ENCODE measurements at regions not wholly inside any gene's neighbourhood (a gene's known extent, or its start where the extent isn't known, plus 50 kb on each side); places are given as distances from the start of the nearest gene placed in this dataset.

GRCh38 chr2:236883819-236884218 lies 201.9 kb upstream of the COPS8 start:
- Histone ChIP-seq H3K4me3 (ENCODE audit: insufficient read length, low read depth) (no peak overlapping the region), H3K9ac (ENCODE audit: insufficient read length, low read depth) (no peak overlapping the region), H3K27me3 (ENCODE audit: insufficient read depth, insufficient read length) (no peaks in the 10 kb centered on the region), H3K9me3 (ENCODE audit: insufficient read depth, low read length) (peaks cover 13% of the 10 kb centered on the region), H3K4me1 (ENCODE audit: insufficient read depth, insufficient read length) (no peaks in the 10 kb centered on the region), H3K36me3 (ENCODE audit: insufficient read depth, insufficient read length, low read length) (no peaks in the 10 kb centered on the region)
- DNase-seq (ENCODE audit: low read depth, low spot score): no peak
- no peak for TF ChIP-seq ZNF274 (IDR thresholded peaks at IDR 0.05; ENCODE audit: low read depth, low read length)
- TF ChIP-seq YY1 (IDR thresholded peaks at IDR 0.05; ENCODE audit: insufficient read depth, insufficient read length): no peak
- TF ChIP-seq SUZ12 (IDR thresholded peaks at IDR 0.05; ENCODE audit: extremely low read depth, insufficient read depth, insufficient read length): no peak

GRCh38 chr2:236884569-236885175 lies 201.0 kb upstream of the COPS8 start:
- TF ChIP-seq YY1 (IDR thresholded peaks at IDR 0.05; ENCODE audit: insufficient read depth, insufficient read length): no peak
- TF ChIP-seq ZNF274 (IDR thresholded peaks at IDR 0.05; ENCODE audit: low read depth, low read length): no peak
- no peak for TF ChIP-seq SUZ12 (IDR thresholded peaks at IDR 0.05; ENCODE audit: extremely low read depth, insufficient read depth, insufficient read length)
- Histone ChIP-seq H3K4me1 (ENCODE audit: insufficient read depth, insufficient read length) (no peaks in the 10 kb centered on the region), H3K9me3 (ENCODE audit: insufficient read depth, low read length) (peaks cover 13% of the 10 kb centered on the region), H3K27me3 (ENCODE audit: insufficient read depth, insufficient read length) (no peaks in the 10 kb centered on the region), H3K36me3 (ENCODE audit: insufficient read depth, insufficient read length, low read length) (no peaks in the 10 kb centered on the region), H3K4me3 (ENCODE audit: insufficient read length, low read depth) (no peak overlapping the region), H3K9ac (ENCODE audit: insufficient read length, low read depth) (no peak overlapping the region)
- no peak for DNase-seq (ENCODE audit: low read depth, low spot score)

GRCh38 chr2:236886456-236886855 lies 199.2 kb upstream of the COPS8 start:
- Histone ChIP-seq H3K36me3 (ENCODE audit: insufficient read depth, insufficient read length, low read length) (no peaks in the 10 kb centered on the region), H3K27me3 (ENCODE audit: insufficient read depth, insufficient read length) (no peaks in the 10 kb centered on the region), H3K9me3 (ENCODE audit: insufficient read depth, low read length) (peaks cover 13% of the 10 kb centered on the region), H3K4me1 (ENCODE audit: insufficient read depth, insufficient read length) (no peaks in the 10 kb centered on the region), H3K9ac (ENCODE audit: insufficient read length, low read depth) (no peak overlapping the region), H3K4me3 (ENCODE audit: insufficient read length, low read depth) (no peak overlapping the region)
- no peak for DNase-seq (ENCODE audit: low read depth, low spot score)
- TF ChIP-seq YY1 (IDR thresholded peaks at IDR 0.05; ENCODE audit: insufficient read depth, insufficient read length) (no peak), SUZ12 (IDR thresholded peaks at IDR 0.05; ENCODE audit: extremely low read depth, insufficient read depth, insufficient read length) (no peak), ZNF274 (IDR thresholded peaks at IDR 0.05; ENCODE audit: low read depth, low read length) (no peak)

GRCh38 chr2:236887531-236887930 lies 198.2 kb upstream of the COPS8 start:
- H3K9me3 ChIP-seq (ENCODE audit: insufficient read depth, low read length): 0 out of 2 replicates have a peak, but pooled peaks cover 4% of the 10 kb centered on the region
- DNase-seq (ENCODE audit: low read depth, low spot score): no peak
- H3K36me3 ChIP-seq (ENCODE audit: insufficient read depth, insufficient read length, low read length): no peaks in the 10 kb centered on the region
- H3K4me1 ChIP-seq (ENCODE audit: insufficient read depth, insufficient read length): no peaks in the 10 kb centered on the region
- H3K4me3 ChIP-seq (ENCODE audit: insufficient read length, low read depth): no peak overlapping the region
- TF ChIP-seq ZNF274 (IDR thresholded peaks at IDR 0.05; ENCODE audit: low read depth, low read length) (no peak), SUZ12 (IDR thresholded peaks at IDR 0.05; ENCODE audit: extremely low read depth, insufficient read depth, insufficient read length) (no peak), YY1 (IDR thresholded peaks at IDR 0.05; ENCODE audit: insufficient read depth, insufficient read length) (no peak)
- H3K27me3 ChIP-seq (ENCODE audit: insufficient read depth, insufficient read length): no peaks in the 10 kb centered on the region
- no peak overlapping the region for H3K9ac ChIP-seq (ENCODE audit: insufficient read length, low read depth)

- no peaks in the 10 kb centered on the region for H3K36me3 ChIP-seq (ENCODE audit: insufficient read depth, insufficient read length, low read length)
- TF ChIP-seq ZNF274 (IDR thresholded peaks at IDR 0.05; ENCODE audit: low read depth, low read length): no peak
- TF ChIP-seq YY1 (IDR thresholded peaks at IDR 0.05; ENCODE audit: insufficient read depth, insufficient read length): no peak
- no peak for TF ChIP-seq SUZ12 (IDR thresholded peaks at IDR 0.05; ENCODE audit: extremely low read depth, insufficient read depth, insufficient read length)
- no peak for DNase-seq (ENCODE audit: low read depth, low spot score)
- no peaks in the 10 kb centered on the region for H3K9me3 ChIP-seq (ENCODE audit: insufficient read depth, low read length)
- H3K9ac ChIP-seq (ENCODE audit: insufficient read length, low read depth): no peak overlapping the region
- no peaks in the 10 kb centered on the region for H3K4me1 ChIP-seq (ENCODE audit: insufficient read depth, insufficient read length)
- H3K27me3 ChIP-seq (ENCODE audit: insufficient read depth, insufficient read length): no peaks in the 10 kb centered on the region
- no peak overlapping the region for H3K4me3 ChIP-seq (ENCODE audit: insufficient read length, low read depth)
These were observed 197.5 kb upstream of the COPS8 start for GRCh38 chr2:236887953-236888793.

- no peaks in the 10 kb centered on the region for H3K4me1 ChIP-seq (ENCODE audit: insufficient read depth, insufficient read length)
- TF ChIP-seq ZNF274 (IDR thresholded peaks at IDR 0.05; ENCODE audit: low read depth, low read length) (no peak), SUZ12 (IDR thresholded peaks at IDR 0.05; ENCODE audit: extremely low read depth, insufficient read depth, insufficient read length) (no peak), YY1 (IDR thresholded peaks at IDR 0.05; ENCODE audit: insufficient read depth, insufficient read length) (no peak)
- no peak overlapping the region for H3K9ac ChIP-seq (ENCODE audit: insufficient read length, low read depth)
- H3K36me3 ChIP-seq (ENCODE audit: insufficient read depth, insufficient read length, low read length): no peaks in the 10 kb centered on the region
- DNase-seq (ENCODE audit: low read depth, low spot score): no peak
- H3K4me3 ChIP-seq (ENCODE audit: insufficient read length, low read depth): no peak overlapping the region
- no peaks in the 10 kb centered on the region for H3K9me3 ChIP-seq (ENCODE audit: insufficient read depth, low read length)
- no peaks in the 10 kb centered on the region for H3K27me3 ChIP-seq (ENCODE audit: insufficient read depth, insufficient read length)
These were observed 196.6 kb upstream of the COPS8 start for GRCh38 chr2:236888794-236889780.

All from NT2/D1 (cell line).